Gastroesophageal sphincter (tissue), 4 donors: ENCODE measurements at regions not wholly inside any gene's neighbourhood (a gene's known extent, or its start where the extent isn't known, plus 50 kb on each side); places are given as distances from the start of the nearest gene placed in this dataset.

Experiments used
- ATAC-seq: fragments of 150-250 bp; one replicate; pipeline ENCODE4 v1.9.1; 2016; ENCODE audit warnings: mild to moderate bottlenecking, moderate library complexity
- H3K27ac ChIP-seq, 4 donors: fragments of 200-600 bp; sonication (generic) in 3 of 4; 1 replicate in 3 of 4; 2 replicates in 1 of 4; pipeline ENCODE4 v1.5.1; 2016 to 2019
- H3K27me3 ChIP-seq: fragments of 200-600 bp; sonication (generic); one replicate; pipeline ENCODE4 v1.5.1; 2019
- H3K36me3 ChIP-seq, 2 donors: fragments of 200-600 bp; sonication (generic); one replicate each; pipeline ENCODE4 v1.5.1; 2019; ENCODE audit warnings: control low read depth in 1 of 2
- H3K4me1 ChIP-seq, 3 donors: fragments of 200-600 bp; sonication (generic); 1 replicate in 2 of 3; 2 replicates in 1 of 3; pipeline ENCODE4 v1.5.1; 2016 to 2019; ENCODE audit warnings: control low read depth in 2 of 3
- H3K4me3 ChIP-seq, 2 donors: fragments of 200-600 bp; sonication (generic); one replicate each; pipeline ENCODE4 v1.5.1; 2019; ENCODE audit warnings: mild to moderate bottlenecking in 1 of 2, moderate library complexity in 1 of 2
- H3K9me3 ChIP-seq, 3 donors: fragments of 200-600 bp; sonication (generic); one replicate each; pipeline ENCODE4 v1.5.1; 2017 to 2019; ENCODE audit warnings: control low read depth in 2 of 3
- CTCF ChIP-seq, 4 experiments: fragments of 200-600 bp in 2 of 4; fragments of 450-650 bp in 2 of 4; sonication (generic) in 1 of 4; IDR thresholded peaks; one replicate each; pipeline ENCODE4 v1.5.1; 2017 to 2019; ENCODE audit warnings: antibody characterized with exemption in 4 of 4, mild to moderate bottlenecking in 2 of 4, moderate library complexity in 2 of 4
- EP300 ChIP-seq: sonication (generic); formaldehyde crosslinking; IDR thresholded peaks from one replicate; pipeline ENCODE4 v1.6.1; 2017; ENCODE audit warnings: antibody characterized with exemption, mild to moderate bottlenecking
- POLR2A ChIP-seq, 2 donors: fragments of 450-650 bp; IDR thresholded peaks; one replicate each; pipeline ENCODE4 v1.6.1; 2017; ENCODE audit warnings: antibody characterized with exemption in 2 of 2, mild to moderate bottlenecking in 2 of 2, moderate library complexity in 1 of 2
- POLR2AphosphoS5 ChIP-seq: sonication (generic); formaldehyde crosslinking; IDR thresholded peaks from one replicate; pipeline ENCODE4 v1.6.1; 2017; ENCODE audit warnings: antibody characterized with exemption
- WGBS, 2 donors: methylation state at CpG; one replicate each; pipeline ENCODE4 v1.1.5; 2018; ENCODE audit warnings: low coverage in 1 of 2; 5-methylcytosine and 5-hydroxymethylcytosine counted together

GRCh38 chr6:155887421-155887820 lies 431.8 kb upstream of the NOX3 start:
- Histone ChIP-seq H3K9me3 (no peaks in the 10 kb centered on the region), H3K27me3 (no peaks in the 10 kb centered on the region), H3K4me1 (peaks cover 0 to 17% (median 4%) of the 10 kb centered on the region in 3 donors), H3K4me3 (no peak overlapping the region), H3K27ac (no peak overlapping the region), H3K36me3 (no peaks in the 10 kb centered on the region)
- no peak for TF ChIP-seq POLR2A (IDR thresholded peaks at IDR 0.05)
- TF ChIP-seq POLR2AphosphoS5, result no peak
- no peak for TF ChIP-seq CTCF (IDR thresholded peaks at IDR 0.05)
- no peak for TF ChIP-seq EP300
- WGBS, 2 donors, result 85 to 100% methylated on average over 1 to 4 of the region's 4 CpGs
- ATAC-seq, result no peak

GRCh38 chr6:155883741-155884140 lies 428.1 kb upstream of the NOX3 start:
- WGBS, 2 donors, result 14 to 51% methylated on average over 3 of the region's 3 CpGs
- TF ChIP-seq POLR2A (IDR thresholded peaks at IDR 0.05), result no peak
- TF ChIP-seq CTCF (IDR thresholded peaks at IDR 0.05), result no peak
- TF ChIP-seq EP300, result no peak
- no peak for TF ChIP-seq POLR2AphosphoS5
- Histone ChIP-seq H3K9me3 (no peaks in the 10 kb centered on the region), H3K27ac (peak overlapping the region in 1 of 4 donors; percentile 32), H3K27me3 (no peaks in the 10 kb centered on the region), H3K4me3 (no peak overlapping the region), H3K36me3 (no peaks in the 10 kb centered on the region), H3K4me1 (peaks cover 0 to 20% (median 10%) of the 10 kb centered on the region in 3 donors)
- ATAC-seq, result peak; percentile 54

GRCh38 chr6:155883334-155883731 lies 427.7 kb upstream of the NOX3 start:
- H3K27me3 ChIP-seq, result no peaks in the 10 kb centered on the region
- no peak for ATAC-seq
- H3K4me3 ChIP-seq, result no peak overlapping the region
- H3K4me1 ChIP-seq, result peaks cover 0 to 20% (median 10%) of the 10 kb centered on the region in 3 donors
- TF ChIP-seq EP300 (no peak), POLR2A (IDR thresholded peaks at IDR 0.05) (no peak), CTCF (IDR thresholded peaks at IDR 0.05) (peak in 1 of 4 experiments; percentile 25), POLR2AphosphoS5 (no peak)
- H3K27ac ChIP-seq, result peak overlapping the region in 2 of 4 donors; percentile 28 to 32
- H3K36me3 ChIP-seq, result no peaks in the 10 kb centered on the region
- H3K9me3 ChIP-seq, result no peaks in the 10 kb centered on the region

GRCh38 chr6:155882527-155883333 lies 427.1 kb upstream of the NOX3 start:
- Histone ChIP-seq H3K36me3 (no peaks in the 10 kb centered on the region), H3K4me3 (no peak overlapping the region), H3K9me3 (no peaks in the 10 kb centered on the region), H3K4me1 (peaks cover 0 to 20% (median 10%) of the 10 kb centered on the region in 3 donors), H3K27ac (peak overlapping the region in 3 of 4 donors; percentile 14 to 28 (median 20)), H3K27me3 (no peaks in the 10 kb centered on the region)
- ATAC-seq, result no peak
- no peak for TF ChIP-seq EP300
- TF ChIP-seq CTCF (IDR thresholded peaks at IDR 0.05), result no peak
- TF ChIP-seq POLR2A (IDR thresholded peaks at IDR 0.05), result no peak
- no peak for TF ChIP-seq POLR2AphosphoS5
- WGBS, 2 donors, result 55 to 70% methylated on average over 2 to 4 of the region's 4 CpGs
